GM19455 (cell line): ENCODE measurements at regions not wholly inside any gene's neighbourhood (a gene's known extent, or its start where the extent isn't known, plus 50 kb on each side); places are given as distances from the start of the nearest gene placed in this dataset.

Experiments used
- ATAC-seq: cut with Tn5 transposase; IDR thresholded peaks from one replicate; pipeline ENCODE4 v1.9.1; 2021; ENCODE audit not compliant: unreplicated experiment

DNA sequence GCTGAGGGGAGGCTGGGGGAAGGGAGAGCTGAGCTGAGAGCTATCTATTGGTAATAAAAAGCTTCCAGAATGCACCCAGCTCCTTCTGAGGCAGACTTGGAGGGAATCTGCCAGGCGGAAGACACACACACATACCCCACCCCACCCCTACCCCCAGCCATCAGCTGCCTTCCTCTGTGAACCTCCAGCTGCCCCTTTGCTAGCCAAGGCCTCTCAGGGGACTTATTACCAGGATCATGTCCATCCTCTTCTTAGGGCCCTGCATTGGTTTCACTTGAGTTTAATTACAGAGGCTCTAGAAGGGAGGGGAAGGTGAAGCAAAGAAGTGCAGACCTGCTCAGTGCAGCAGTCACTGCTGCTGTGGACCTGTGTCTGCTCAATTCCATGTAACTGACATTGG lies 156.4 kb downstream of the OMA1 start:
- ATAC-seq: no peak

DNA sequence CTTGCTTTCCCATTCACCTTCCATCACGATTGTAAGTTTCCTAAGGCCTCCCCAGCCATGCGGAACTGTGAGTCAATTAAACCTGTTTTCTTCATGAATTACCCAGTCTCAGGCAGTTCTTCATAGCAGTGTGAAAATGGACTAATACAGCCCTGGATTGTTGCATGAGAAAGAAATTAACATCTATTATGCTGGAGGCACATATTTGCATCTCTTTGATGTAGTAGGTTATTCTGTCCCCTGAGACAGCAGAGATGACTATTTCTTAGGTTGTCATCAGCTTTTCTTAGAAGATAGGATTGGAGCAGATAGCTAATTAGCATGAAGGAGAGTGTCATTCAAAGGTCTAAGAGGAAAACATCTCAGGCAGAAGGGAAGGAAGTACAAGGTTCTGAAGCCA lies 166.2 kb downstream of the OMA1 start:
- ATAC-seq: no peak

DNA sequence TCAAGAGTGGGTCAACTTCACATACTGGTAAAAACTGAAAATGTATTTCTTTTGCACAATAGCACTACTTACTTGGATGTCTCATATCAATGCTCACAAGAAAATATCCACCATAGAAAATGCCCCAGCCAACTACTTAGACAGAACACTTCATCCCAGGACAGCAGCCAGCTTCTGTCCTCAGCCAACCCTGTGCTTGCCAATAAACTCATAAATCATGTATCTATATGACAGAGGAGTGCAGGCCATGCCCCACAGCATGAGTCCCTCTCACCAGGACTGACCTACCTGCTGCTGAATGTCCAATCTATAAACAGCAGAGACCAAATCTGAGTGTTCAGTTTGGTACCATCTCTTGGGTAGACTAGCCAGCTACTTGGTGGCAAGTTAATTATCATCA lies 179.3 kb downstream of the OMA1 start:
- no peak for ATAC-seq

DNA sequence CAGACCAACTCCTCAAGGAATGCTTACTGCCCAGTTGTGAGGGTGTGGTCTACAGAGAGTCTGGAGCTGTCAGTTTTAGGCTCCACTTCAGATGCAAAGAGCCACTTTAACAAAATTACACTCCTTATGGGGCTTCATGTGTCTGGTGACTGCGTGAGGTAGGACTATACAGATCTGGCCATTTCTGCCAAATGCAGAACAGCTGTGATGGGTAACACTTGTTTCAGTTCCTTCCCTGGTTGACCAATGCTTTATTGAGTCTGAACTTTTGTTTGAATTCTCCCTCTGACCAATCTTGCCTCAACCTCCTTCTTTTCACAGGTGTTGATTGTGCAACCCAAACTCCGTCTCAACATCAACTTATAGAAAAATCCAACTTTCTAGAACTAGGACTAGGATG lies 181.2 kb downstream of the OMA1 start:
- no peak for ATAC-seq

DNA sequence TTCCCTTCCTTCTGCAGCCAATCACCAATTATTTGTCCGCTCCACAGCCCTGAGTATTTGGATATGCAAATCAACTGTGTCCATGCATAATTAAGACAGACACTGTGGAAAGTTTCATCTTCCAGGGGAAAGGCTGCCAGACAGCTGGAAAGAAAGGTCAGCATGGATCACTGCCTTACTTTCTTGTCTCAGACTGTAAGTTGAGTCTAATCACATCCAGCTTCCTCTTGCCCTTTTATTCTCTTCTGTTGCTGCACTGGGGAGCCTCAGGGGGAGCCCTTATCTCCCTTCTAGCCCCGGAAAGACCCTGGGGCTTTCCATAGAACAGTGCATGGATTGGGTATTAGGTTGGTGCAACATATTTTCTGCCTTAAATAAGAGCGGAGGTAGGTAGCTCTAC lies 182.9 kb downstream of the OMA1 start:
- no peak for ATAC-seq

DNA sequence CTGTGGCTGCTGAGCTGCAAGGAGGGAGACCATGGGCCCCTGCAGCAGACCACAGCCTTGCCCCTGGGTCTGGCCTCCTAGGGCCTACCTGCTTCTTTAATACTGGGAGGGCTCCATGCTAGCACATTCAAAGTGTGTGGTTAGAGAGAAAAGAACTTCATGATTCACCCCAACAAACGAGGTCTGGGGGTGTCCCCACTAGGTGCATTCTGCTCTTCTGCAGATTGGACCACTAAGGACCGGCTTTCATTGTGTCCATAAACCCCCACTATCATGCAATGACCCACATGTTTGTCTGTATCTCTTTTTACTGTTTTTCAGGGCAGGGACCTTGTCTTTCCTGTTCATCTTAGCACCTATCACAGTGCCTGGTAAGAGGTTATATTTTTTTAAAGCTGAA lies 185.4 kb downstream of the OMA1 start:
- ATAC-seq: no peak

DNA sequence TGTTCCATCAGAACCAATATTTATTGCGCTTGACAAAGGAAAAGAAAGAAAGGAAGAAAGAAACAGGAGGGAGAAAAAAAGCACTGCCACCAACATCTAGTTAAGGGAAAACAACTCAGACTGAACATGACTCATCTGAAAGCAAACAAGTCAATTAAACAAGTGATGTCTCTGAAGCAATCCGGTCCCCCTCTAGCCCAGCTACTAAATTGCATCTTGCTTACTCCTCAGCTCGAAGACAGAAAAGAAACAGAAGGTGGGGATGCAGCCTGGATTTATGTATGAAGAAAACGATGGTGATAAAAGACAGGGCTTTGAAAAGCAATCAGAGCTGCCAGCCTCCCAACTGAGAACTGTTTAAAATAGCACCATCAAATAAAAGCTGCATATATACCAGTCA lies 188.2 kb downstream of the OMA1 start:
- ATAC-seq: no peak

DNA sequence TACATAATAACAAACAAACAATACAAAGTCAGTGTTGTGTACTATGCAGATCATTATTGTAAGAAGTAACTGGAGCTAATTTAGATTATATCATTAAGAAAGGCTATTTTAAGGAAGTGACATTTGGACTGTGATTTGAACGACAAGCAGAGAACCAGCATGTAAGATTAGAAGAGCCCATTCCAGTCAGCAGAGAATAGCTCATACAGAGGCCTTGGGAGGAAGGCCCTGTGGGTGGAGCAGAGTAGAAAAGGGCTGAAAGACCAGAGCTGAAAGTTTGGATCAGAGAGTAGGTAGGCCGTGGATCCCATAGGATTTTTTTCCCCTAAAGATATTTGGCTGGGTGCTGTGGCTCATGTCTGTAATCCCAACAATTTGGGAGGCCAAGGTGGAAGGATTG lies 190.1 kb downstream of the OMA1 start:
- no peak for ATAC-seq

DNA sequence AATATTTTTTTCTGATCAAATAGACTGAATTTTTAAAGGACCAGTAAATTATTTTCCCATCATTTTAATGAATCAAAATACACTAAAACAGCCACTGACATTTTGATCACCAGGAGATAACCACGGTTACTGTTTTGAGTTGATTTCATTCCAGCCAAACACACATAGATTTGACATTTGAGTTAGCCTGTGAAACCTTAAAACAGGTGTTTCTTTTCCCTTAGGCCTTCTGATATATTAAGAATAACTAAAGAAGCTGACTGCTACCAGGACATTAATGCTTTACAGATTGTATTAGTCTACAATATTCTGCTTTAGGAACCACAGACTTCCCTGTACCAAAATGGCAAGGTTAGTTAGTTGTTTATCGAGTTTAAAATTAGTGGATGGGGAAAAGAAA lies 193.4 kb downstream of the OMA1 start:
- no peak for ATAC-seq

DNA sequence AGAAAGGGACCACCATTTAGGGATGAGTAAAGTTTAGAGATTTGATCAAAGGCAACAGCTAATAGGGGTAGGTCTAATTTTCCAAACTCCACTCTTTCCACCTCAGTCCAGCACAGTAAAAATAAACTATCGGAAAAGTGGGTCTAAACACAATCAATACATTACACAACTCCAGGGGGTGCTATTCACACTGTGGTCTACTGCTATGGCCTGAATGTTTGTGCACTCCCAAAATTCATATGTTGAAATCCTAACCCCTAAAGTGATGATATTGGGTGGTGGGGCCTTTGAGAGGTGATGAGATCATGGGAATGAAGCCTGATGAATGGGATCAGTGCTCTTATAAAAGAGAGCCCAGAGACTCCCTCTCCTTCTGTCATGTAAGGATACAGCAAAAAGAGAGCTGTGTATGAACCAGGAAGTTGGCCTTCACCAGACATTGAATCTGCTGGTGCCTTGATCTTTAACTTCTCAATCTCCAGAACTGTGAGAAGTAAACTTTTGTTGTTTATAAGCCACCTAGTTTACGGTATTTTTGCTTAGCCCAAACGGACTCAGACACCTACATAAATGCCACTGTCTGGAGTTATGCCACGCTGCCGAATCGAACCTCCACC lies 193.9 kb downstream of the OMA1 start:
- ATAC-seq: no peak

DNA sequence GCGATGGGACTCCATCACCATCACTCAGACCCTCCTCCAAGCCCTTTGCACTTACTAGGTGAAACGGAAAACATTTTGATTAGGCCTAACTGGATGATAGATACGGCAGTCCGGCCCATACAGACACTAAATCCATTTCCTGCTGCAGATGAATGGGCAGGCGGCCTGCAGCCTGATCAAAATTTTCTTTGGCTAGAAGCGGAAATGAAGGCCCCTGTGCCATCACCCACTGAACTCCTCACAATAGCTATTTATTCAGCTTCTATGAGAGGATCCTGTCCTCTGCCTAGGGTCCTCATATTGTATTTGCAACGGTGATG lies 200.5 kb downstream of the OMA1 start:
- no peak for ATAC-seq

DNA sequence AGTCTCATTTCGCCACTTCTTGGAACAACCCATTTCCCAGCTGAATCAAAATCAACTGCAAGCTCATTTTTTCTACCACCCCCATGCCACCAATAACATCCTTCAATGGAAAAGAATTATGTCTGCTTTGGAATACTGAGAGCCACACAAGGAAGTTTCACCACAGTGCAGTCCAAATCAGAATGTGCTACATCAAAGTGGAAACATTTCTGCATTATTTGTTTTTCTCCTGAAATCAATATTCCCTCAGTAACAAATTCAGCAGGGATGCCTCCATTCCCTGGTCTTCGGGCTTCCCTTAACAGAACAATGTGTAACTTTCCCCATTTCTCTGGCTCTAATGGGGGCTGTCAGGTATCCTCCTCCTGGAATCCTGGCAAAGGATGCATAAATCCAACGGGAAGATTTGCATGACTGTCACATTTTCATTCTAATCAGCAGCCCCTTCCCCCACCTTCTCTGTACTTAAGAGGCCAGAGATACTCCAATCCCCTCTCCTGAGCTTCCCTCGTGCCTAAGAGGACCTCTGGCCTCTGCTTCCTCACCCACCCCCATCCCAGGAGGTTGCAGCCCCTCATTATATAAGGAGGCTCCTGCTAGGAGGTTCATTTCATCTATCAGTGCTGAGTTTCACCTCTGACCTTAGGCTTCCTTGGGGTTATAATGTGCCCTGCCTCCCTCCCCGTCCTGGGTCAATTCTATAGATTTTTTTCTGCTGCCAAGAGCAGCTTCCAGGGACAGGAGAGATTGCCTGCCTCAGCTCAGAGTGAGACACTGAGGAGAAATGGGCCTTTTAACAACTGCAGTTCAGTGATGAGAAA lies 201.1 kb downstream of the OMA1 start:
- ATAC-seq: no peak

DNA sequence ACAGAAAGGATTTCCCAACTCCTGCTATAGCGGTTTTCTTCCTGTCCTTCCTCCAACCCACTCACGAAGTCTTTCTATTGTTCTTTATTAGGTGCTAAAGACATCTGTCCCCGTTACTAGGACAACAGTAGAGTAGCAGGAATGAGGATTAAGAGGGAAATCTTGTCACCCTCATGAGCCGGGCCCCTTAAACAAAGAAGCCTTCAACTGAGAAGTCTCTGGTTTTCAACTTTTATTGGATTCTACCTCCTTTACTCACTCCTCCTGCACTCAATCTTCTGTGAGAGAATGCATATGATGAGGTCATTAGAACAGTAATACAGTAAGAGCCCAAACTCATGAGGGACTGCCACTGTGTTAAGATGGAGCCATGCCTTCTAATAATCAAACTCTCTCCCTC lies 206.3 kb downstream of the OMA1 start:
- ATAC-seq: no peak

DNA sequence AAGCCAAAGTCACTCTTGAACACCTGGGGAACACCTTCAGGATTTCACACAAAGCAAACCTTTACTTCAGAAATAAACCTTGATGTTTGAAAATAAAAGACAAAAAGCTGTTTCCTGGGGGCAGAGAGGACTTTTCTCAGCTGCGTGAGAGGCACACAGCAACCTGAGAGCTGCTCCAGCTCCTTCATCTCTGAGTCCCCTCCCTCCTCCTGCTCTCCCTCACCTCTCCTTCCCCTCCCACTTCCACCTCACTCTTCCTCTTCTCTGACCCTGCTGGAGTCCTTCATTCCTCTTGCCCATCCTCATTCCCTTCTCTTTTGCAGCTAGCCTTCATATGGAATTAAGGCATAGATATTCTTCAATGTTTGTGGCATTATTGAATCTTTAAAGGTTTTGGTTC lies 208.4 kb downstream of the OMA1 start:
- no peak for ATAC-seq

DNA sequence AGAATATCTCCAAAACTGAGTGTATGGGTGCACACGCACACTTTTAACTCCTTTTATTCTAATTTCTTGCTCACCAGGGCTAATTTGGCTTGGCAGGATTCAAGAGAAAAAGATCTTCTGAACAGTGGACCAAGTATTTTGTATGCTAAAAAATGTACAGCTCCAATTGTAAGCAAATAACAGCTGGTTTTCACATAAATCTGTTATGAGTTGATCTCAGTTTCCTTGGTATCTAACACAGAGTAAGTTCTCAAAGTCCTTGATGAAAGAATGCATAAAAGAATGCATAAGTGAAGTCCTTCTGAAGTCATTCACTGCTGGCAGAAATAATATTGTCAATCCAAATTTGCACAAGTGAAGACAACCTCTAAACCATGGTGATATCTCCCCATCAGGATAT lies 213.0 kb downstream of the OMA1 start:
- no peak for ATAC-seq

DNA sequence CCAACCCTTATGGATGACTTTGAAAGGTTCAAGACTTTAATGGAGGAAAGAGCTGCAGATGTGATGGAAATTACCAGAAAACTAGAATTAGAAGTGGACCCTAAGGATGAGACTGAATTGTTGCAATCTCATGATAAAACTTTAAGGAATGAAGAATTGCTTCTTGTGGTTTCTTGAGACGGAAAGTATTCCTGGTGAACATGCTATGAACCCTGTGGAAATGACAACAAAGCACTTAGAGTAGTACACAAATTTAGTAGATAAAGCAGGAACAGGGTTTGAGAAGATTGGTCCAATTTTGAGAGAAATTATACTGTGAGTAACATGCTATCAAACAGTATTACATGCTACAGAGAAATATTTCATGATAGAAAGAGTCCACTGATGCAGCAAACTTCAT lies 215.4 kb downstream of the OMA1 start:
- no peak for ATAC-seq

DNA sequence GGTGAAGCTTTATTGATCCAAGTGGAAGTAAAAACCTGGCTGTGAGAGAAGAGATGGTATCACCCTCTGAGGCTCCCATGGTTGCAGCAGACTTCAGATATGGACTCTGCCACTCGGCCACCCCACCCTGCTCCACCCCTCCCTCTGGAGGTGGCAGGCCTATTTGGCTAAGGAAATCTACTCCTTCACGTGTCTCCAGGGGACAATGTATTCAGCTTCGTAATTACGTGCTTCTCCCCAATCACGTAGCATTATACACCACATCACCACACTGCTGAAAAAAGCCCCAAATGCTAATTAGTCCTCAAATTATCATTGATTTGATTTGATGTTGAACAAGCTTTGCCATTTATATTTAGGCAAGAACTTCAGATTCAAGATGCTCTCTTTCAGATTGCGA lies 220.7 kb downstream of the OMA1 start:
- no peak for ATAC-seq

DNA sequence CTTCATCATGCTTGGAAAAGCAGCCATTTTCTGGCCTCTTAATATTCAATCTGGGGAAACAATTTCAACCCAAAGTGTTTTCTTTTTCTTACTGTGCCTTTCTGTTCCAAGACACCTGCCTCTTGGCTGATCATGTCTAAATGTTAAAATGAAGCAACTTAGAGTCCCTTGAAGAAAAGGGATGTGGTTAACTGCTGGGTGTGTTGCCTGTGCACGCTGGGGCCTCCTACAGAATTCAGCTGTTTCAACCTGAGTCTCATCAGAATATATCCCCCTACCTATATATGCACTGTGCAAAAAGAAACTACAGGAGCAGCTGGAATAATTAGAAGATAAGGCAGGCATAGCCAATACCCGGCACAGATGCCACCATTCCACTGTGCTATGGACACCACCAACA lies 222.0 kb downstream of the OMA1 start:
- no peak for ATAC-seq

DNA sequence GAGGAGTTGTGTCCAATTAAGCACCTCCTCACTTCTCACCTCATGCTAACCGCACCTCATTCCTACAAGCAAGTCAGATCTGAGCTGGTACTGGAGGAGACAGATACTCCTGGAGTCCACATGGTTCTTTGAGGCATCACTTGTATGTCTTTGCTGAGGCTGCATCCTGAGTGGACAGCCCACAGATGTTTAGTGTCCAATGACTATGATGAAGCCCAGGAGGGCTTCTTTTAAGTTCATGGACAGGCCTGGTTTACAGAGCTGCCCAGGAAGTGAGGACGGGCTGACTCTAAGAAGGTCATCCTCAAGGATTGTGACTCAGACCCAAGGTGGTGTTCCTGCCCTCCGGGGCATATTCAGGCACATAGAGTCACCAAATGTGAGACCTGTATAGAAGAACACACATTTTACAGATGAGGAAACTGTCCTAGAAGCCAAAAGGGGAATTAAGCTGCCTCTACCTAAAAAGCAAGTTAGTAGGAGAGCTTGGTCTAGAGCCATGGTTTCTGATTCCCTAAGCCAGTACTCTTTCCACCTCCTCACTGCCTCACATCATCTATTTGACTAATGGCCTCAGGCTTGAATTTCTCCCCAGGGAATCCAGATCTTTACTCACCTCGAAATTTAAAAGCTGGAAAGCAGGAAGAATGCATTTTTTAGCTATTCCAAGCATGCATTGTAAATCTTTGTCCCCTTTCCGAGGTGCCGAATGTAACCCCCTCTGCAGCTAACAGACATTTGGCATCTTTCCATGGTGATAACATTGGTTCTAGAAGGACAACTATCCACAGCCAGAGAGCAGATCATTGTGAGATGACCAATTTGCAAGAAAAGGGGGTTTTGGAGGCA lies 228.1 kb downstream of the OMA1 start:
- no peak for ATAC-seq

DNA sequence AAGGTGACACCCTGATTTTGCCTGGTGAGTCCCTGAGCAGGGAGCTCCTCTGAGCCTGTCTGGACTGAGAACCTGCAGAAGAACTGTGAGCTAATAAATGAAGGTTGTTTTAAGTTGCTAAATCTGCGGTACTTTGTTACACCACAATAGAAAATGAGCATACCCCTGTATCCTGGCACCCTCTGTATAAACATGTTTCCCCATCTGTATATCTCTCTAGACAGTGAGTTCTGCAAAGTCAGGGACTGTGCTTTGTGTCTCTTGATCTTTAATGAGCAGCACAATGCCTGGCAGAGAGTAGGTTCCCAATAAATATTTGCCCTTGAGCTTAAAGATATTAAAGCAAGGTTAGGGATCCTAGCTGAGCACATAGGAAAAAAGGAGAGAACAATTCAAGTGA lies 228.8 kb downstream of the OMA1 start:
- no peak for ATAC-seq

DNA sequence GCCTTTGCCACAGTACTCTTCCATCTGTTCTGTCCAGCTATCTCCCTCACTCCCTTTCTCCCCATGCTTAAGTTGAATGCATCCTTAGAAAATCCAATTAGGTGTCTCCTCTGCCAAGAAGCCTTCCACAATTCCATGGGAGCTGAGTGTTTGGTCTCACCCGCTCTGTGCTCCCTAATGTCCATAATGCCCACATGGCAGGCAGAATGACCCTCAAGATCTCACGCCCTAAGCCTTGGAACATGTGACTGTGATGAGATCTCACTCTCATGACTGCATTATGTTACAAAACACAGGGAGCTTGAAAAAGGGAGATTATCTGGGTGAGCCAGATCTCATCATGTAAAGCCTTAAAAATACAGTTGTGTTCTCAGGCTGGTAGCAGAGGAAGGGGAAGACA lies 229.4 kb downstream of the OMA1 start:
- ATAC-seq: no peak

DNA sequence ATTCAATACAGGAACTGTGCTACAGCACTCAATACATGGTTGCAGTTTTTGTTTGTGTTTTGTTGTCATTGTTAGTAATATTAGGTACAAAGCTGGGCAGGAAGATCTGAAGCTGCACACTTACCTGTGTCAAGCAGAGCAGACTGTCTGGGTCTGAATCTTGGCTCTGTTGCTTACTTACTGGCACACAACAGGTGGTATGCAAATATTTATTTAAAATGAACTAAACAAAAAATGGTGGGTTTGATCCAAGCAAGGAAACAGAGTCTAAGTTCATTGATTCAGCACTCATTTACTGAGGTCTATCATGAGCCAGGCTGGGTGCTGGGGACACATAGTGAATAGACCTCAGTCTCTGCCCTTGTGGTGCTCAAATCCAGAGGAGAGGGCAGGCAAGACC lies 230.4 kb downstream of the OMA1 start:
- no peak for ATAC-seq
